PFSK-1 (cell line): ENCODE measurements at regions not wholly inside any gene's neighbourhood (a gene's known extent, or its start where the extent isn't known, plus 50 kb on each side); places are given as distances from the start of the nearest gene placed in this dataset.

ENCODE experiments used
- FOXP2 ChIP-seq: optimal IDR thresholded peaks from 2 replicates; pipeline ENCODE3; 2011; ENCODE audit warnings: borderline replicate concordance, control low read depth, inconsistent platforms; ENCODE audit not compliant: insufficient read depth; ENCODE audit errors: extremely low read length, extremely low read depth
- POLR2AphosphoS5 ChIP-seq: IDR thresholded peaks from 2 replicates; pipeline ENCODE4 v1.6.1; 2012; ENCODE audit warnings: low read depth, mild to moderate bottlenecking, control low read depth, low read length, moderate library complexity
- REST ChIP-seq, 2 experiments: IDR thresholded peaks; 2 replicates each; pipeline versions ENCODE4 v1.6.1 to v1.8.0; 2011 to 2012; ENCODE audit warnings: low read depth in 2 of 2, low read length in 2 of 2, control low read depth in 1 of 2, inconsistent platforms in 1 of 2, mild to moderate bottlenecking in 1 of 2, moderate library complexity in 1 of 2; ENCODE audit not compliant: insufficient read depth in 1 of 2
- SIN3A ChIP-seq: IDR thresholded peaks from 2 replicates; pipeline ENCODE4 v1.6.1; 2012; ENCODE audit warnings: mild to moderate bottlenecking, low read length, moderate library complexity, borderline replicate concordance; ENCODE audit not compliant: insufficient read depth
- TAF1 ChIP-seq: IDR thresholded peaks from 2 replicates; pipeline ENCODE4 v1.6.1; 2012; ENCODE audit warnings: low read length, control low read depth, borderline replicate concordance; ENCODE audit not compliant: insufficient read depth

GRCh38 chr22:34738661-34739400 is 327.1 kb upstream of the ISX start:
- TF ChIP-seq REST (IDR thresholded peaks at IDR 0.05; ENCODE audit: insufficient read depth in 1 of 2, low read depth in 2 of 2, low read length in 2 of 2) (no peak), POLR2AphosphoS5 (no peak), SIN3A (no peak), TAF1 (no peak), FOXP2 (no peak)
